ENCODE measurements at regions not wholly inside any gene's neighbourhood (a gene's known extent, or its start where the extent isn't known, plus 50 kb on each side); places are given as distances from the start of the nearest gene placed in this dataset.

- Histone ChIP-seq H3K56ac (ENCODE audit: insufficient read length, low read depth, low read length) (no peak overlapping the region), H2BK120ac (ENCODE audit: low read depth, low read length, poor library complexity, severe bottlenecking) (no peak overlapping the region), H3K79me2 (ENCODE audit: insufficient read depth, low read length) (no peaks in the 10 kb centered on the region), H3K27ac (ENCODE audit: insufficient read length, low read depth, low read length) (no peak overlapping the region), H4K5ac (ENCODE audit: insufficient read length, low read depth, low read length) (no peak overlapping the region), H2BK15ac (ENCODE audit: low read depth, low read length) (no peak overlapping the region), H3K9me3 (ENCODE audit: control insufficient read depth, low read depth, low read length) (no peaks in the 10 kb centered on the region), H3K4me1 (ENCODE audit: insufficient read depth, low read length) (no peaks in the 10 kb centered on the region), H4K91ac (ENCODE audit: insufficient read length, low read depth, low read length) (no peak overlapping the region), H2AK5ac (ENCODE audit: insufficient read length, low read length) (no peak overlapping the region), H3K23ac (ENCODE audit: insufficient read length, low read depth, low read length) (no peak overlapping the region), H2AFZ (ENCODE audit: low read length) (no peak overlapping the region), H2BK12ac (ENCODE audit: insufficient read length, low read depth, low read length) (no peak overlapping the region), H3K27me3 (ENCODE audit: insufficient read depth, low read length) (no peaks in the 10 kb centered on the region), H2BK20ac (ENCODE audit: low read depth, low read length, poor library complexity, severe bottlenecking) (no peak overlapping the region), H4K8ac (replicated peaks; ENCODE audit: insufficient read length, low read depth, low read length) (no peak overlapping the region), H3K23me2 (ENCODE audit: insufficient read length, low read depth, low read length, poor library complexity, severe bottlenecking) (no peaks in the 10 kb centered on the region), H3T11ph (ENCODE audit: low read length) (no peak overlapping the region), H2BK5ac (ENCODE audit: insufficient read length, low read length) (no peak overlapping the region), H3K79me1 (ENCODE audit: insufficient read depth, low read depth, low read length, poor library complexity, severe bottlenecking) (no peaks in the 10 kb centered on the region), H3K9ac (ENCODE audit: extremely low read depth, insufficient read length, low read length) (no peak overlapping the region), H3K18ac (ENCODE audit: insufficient read length, low read depth, low read length) (no peak overlapping the region), H3K4ac (ENCODE audit: low read depth, low read length) (no peak overlapping the region), H3K14ac (ENCODE audit: insufficient read depth, low read length) (no peak overlapping the region), H4K20me1 (ENCODE audit: control insufficient read depth, insufficient read depth, insufficient read length) (no peaks in the 10 kb centered on the region), H3K4me2 (ENCODE audit: insufficient read depth, insufficient read length, low read length) (no peak overlapping the region)
- DNase-seq: no peak
- Mint-ChIP-seq H3K4me1 (peaks cover 4 to 9% of the 10 kb centered on the region in 2 experiments; a peak in 3 of 4 replicates), H3K4me3 (no peak overlapping the region), H3K27me3 (ENCODE audit: low read depth) (no peaks in the 10 kb centered on the region), H3K9me3 (no peaks in the 10 kb centered on the region), H3K27ac (peak overlapping the region in 1 of 3 experiments; percentile 20; a peak in 1 of 7 replicates), H3K36me3 (ENCODE audit: insufficient read depth in 1 of 3, low read depth in 3 of 3) (peaks cover 2 to 31% (median 23%) of the 10 kb centered on the region in 3 experiments; a peak in 6 of 7 replicates)
- WGBS (ENCODE audit: extremely low coverage, insufficient read length, low lambda C conversion rate): no CpG with 5 or more reads among the region's 5 CpGs
- TF ChIP-seq, protein P1, sequence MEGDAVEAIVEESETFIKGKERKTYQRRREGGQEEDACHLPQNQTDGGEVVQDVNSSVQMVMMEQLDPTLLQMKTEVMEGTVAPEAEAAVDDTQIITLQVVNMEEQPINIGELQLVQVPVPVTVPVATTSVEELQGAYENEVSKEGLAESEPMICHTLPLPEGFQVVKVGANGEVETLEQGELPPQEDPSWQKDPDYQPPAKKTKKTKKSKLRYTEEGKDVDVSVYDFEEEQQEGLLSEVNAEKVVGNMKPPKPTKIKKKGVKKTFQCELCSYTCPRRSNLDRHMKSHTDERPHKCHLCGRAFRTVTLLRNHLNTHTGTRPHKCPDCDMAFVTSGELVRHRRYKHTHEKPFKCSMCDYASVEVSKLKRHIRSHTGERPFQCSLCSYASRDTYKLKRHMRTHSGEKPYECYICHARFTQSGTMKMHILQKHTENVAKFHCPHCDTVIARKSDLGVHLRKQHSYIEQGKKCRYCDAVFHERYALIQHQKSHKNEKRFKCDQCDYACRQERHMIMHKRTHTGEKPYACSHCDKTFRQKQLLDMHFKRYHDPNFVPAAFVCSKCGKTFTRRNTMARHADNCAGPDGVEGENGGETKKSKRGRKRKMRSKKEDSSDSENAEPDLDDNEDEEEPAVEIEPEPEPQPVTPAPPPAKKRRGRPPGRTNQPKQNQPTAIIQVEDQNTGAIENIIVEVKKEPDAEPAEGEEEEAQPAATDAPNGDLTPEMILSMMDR (conservative IDR thresholded peaks at IDR 0.05): no peak
Measured at GRCh38 chr6:144811140-144811539, 526.0 kb downstream of the UTRN start.

Measured in H9 (cell line).